Activated CD4-positive, alpha-beta T cell treated with anti-CD3 and anti-CD28 coated beads, Interleukin-2, Interleukin-4, amounts not matched to agents 100 ng/mL and 50 ng/mL, durations not matched to agents 16 hours and 8 hours (primary cell): ENCODE measurements at regions not wholly inside any gene's neighbourhood (a gene's known extent, or its start where the extent isn't known, plus 50 kb on each side); places are given as distances from the start of the nearest gene placed in this dataset.

Experiments used
- DNase-seq: peaks from one replicate; pipeline ENCODE4 v3.0.0-alpha.2; 2020; ENCODE audit warnings: low spot score

GRCh38 chr10:61318429-61318828 is 134.8 kb downstream of the TMEM26 start:
- no peak for DNase-seq

- DNase-seq = no peak
These were observed 135.5 kb downstream of the TMEM26 start for GRCh38 chr10:61317706-61318105.

GRCh38 chr10:61316676-61317265 is 136.4 kb downstream of the TMEM26 start:
- DNase-seq = no peak

- DNase-seq = no peak
These were observed 138.9 kb downstream of the TMEM26 start for GRCh38 chr10:61314273-61314672.

DNA sequence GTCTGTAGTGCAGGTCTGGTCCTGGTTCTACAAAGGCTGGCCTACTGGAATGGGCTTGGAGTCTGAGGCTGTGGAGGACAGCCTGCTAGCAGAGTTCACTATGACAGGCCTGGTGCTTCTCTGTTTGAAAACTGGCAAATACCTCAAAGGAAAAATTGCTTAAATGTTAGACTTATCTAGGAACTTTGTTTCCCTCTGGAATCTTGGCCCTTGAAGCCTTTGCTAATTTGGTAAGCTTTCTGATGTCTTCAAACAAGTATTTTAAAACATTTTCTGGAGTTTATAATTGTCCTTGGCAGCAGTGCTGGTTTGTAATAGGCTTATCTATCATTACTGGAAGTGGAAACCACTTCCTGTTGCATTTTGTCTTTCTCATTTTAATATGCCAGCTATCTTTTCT is 139.7 kb downstream of the TMEM26 start:
- no peak for DNase-seq

DNA sequence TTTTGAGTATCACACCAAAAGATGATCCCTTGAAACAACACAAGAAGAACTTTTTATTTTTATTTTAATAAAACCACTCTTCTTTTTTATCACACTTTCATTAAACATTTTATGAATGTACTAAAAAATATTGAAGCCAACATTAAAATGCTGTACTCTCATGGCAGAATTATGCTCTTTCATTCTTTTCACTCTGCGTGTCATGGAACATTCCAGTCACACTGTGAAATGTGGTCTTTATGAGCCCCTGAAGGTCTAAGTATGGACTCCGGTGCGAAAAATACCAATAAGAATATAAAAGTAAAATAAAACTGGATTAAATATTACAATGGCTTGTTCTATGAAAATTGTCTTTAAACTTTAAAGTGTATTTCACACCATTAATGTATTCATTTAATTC is 148.4 kb downstream of the TMEM26 start:
- DNase-seq = no peak

- no peak for DNase-seq
These were observed 151.1 kb downstream of the TMEM26 start for GRCh38 chr10:61302124-61302523.

GRCh38 chr10:61301575-61301974 is 151.6 kb downstream of the TMEM26 start:
- DNase-seq = no peak

GRCh38 chr10:61299841-61300240 is 153.3 kb downstream of the TMEM26 start:
- no peak for DNase-seq

GRCh38 chr10:61299156-61299555 is 154.0 kb downstream of the TMEM26 start:
- no peak for DNase-seq

- no peak for DNase-seq
These were observed 155.0 kb downstream of the TMEM26 start for GRCh38 chr10:61298194-61298593.

DNA sequence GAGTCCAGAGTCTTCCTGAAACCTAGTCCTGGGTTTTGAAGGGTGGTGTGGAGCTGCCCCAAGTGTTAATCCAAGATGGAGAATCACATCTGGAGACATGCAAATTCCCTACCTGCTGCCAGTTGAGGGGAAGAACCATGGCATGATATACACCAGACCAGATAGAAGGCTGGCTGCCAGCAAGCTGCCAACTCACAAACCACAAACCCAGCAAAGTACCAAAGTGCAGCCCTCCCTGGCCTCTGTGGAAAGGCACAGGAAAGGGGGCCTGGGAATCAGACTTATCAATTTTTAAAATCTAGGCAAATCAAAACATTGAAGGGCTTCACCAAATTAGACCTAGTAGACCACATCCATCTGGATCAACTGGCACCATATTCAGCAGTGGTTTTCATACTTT is 157.0 kb downstream of the TMEM26 start:
- DNase-seq = no peak

DNA sequence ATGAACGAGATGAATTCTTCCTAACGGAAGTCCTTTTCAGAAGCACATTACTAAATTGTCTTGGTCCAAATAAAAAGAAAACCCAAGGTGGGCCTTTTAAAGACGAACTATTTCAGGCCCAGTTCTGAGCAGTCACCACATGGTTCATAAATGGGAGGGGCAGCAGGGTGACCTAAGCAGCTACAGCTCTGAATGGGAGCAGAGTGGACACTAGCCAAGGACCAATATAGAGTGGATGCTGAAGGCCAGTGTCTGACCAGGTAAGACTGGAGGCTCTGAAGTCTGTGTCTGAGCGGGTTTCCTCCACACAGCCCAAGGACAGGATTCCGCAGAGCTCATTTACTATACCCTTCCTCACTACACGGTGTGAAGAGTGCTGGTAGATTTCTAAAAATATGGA is 159.1 kb downstream of the TMEM26 start:
- DNase-seq = no peak

GRCh38 chr10:61289813-61290212 is 163.4 kb downstream of the TMEM26 start:
- DNase-seq = no peak

GRCh38 chr10:61286686-61287085 is 166.5 kb downstream of the TMEM26 start:
- peak; percentile 63 for DNase-seq

GRCh38 chr10:61285749-61286148 is 167.4 kb downstream of the TMEM26 start:
- DNase-seq = no peak

DNA sequence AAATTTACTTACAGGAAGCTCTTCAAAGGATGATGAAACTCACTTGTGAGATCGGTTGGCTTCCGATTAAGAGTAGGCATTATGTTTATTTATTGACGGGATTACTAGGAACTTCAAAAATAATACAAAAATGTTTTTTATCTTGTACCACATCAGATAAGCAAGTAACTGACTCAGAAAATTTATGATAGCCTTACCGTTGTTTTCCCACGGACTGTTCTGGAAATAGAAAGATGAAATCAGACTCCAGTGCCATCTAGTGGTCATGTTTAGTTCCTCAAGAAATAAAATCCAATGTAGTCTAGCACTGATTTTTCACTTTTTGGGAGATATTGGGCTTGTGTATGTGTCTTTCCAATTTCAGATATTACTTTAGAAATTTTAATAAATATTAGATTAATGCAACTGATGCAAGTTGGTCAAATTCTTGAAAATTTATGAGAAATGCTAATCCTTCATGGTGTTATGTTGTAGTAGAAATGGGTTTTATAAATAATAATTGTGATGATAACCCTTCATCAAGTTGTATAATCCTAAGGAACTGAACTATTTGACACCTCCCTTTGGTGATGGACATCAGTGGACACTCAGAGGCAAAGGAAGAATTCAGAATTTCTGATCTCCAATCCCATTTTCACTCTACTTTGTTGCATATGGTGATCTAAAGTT is 168.8 kb downstream of the TMEM26 start:
- peak; percentile 49 for DNase-seq

GRCh38 chr10:61283481-61284221 is 169.5 kb downstream of the TMEM26 start:
- DNase-seq = no peak

GRCh38 chr10:61283066-61283465 is 170.1 kb downstream of the TMEM26 start:
- DNase-seq = no peak

DNA sequence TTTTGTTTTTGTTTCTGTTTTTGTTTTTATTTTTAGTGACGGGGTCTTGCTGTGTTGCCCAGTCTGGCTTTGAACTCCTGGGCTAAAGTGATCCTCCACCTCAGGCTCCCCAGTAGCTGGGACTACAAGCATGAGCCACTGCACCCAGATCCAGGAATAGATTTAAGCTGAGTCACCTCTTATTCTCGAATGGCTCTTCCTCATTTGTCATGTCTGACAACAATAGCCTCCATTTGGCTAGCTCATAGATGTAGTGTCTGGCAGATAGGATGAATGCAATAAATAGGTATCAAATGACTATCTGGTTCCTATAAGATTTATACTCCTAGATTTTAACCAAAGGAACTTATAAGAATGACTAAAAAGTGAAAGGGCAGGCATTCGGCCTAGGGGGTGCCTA is 172.9 kb downstream of the TMEM26 start:
- no peak for DNase-seq

DNA sequence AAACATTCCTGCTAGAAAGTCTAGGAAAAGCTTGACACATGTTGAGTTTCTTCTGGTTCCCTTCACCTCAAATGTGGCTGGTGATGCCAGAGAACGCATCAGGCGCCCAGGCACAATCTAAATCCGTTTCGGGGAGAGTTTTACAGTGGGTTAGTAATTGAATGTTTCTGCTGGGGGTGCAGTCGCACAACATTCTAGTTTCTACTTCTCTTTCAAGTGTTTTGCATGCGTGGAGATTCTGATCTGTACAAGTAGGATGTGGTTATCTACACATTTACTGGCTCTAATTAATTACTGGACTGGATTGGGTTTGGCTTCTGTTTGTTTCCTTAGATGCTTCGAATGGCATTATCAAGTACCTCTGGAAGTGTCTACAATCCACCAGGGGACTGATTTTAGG is 173.8 kb downstream of the TMEM26 start:
- DNase-seq = no peak

DNA sequence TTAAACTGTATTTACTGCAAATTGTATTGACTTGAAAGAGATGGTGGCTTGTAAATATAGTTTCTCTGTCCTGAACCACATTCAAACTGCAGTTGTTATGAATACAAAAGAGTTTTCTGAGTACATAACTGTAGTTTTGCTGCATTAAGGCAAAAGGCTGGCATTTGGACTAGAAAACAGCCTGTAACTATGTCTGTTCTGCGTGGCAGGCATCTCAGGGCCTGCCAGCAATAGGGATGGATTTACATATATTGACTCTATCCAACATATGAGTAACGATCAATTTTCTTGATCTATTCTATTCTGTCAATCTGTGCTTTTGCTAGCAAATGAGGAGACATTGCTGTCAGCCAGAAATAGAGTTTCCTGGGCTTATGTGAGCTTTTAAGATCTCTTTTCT is 174.6 kb downstream of the TMEM26 start:
- no peak for DNase-seq

- no peak for DNase-seq
These were observed 180.4 kb downstream of the TMEM26 start for GRCh38 chr10:61272781-61273180.
